ENCODE measurements at regions not wholly inside any gene's neighbourhood (a gene's known extent, or its start where the extent isn't known, plus 50 kb on each side); places are given as distances from the start of the nearest gene placed in this dataset.
"Not testable (repeated sequence)": the region's sequence is repeated elsewhere in the genome, so short reads cannot be mapped to it uniquely, and the experiment has no call there.

- H3K36me3 ChIP-seq (ENCODE audit: insufficient read depth, low read length); H3K4me3 ChIP-seq (ENCODE audit: low read depth, low read length, poor library complexity, severe bottlenecking); H3K79me2 ChIP-seq (ENCODE audit: insufficient read depth, low read depth, low read length); CTCF ChIA-PET (ENCODE audit: unreplicated experiment); H3K9me3 ChIP-seq (ENCODE audit: low read length); H2AFZ ChIP-seq (ENCODE audit: low read length); H4K20me1 ChIP-seq (ENCODE audit: insufficient read depth, low read length); H3K27ac ChIP-seq (ENCODE audit: low read depth, low read length, poor library complexity, severe bottlenecking); H3K9me2 ChIP-seq (ENCODE audit: insufficient read depth, low read length); BruUV-seq (replicated peaks); intact Hi-C loops (cut with micrococcal nuclease; ENCODE audit: unreplicated experiment); H3K4me1 ChIP-seq (ENCODE audit: insufficient read depth, low read length, poor library complexity, severe bottlenecking); POLR2A ChIA-PET; H3K4me2 ChIP-seq (ENCODE audit: low read length); DNase-seq (ENCODE audit: low spot score): not testable (repeated sequence)
Measured at GRCh38 chr2:89766141-89766990, 1074.9 kb downstream of the RPIA start.

GRCh38 chr2:89767058-89767457 is 1075.6 kb downstream of the RPIA start:
- intact Hi-C loops (cut with micrococcal nuclease; ENCODE audit: unreplicated experiment); DNase-seq (ENCODE audit: low spot score); H3K4me1 ChIP-seq (ENCODE audit: insufficient read depth, low read length, poor library complexity, severe bottlenecking); H3K9me3 ChIP-seq (ENCODE audit: low read length); H3K27ac ChIP-seq (ENCODE audit: low read depth, low read length, poor library complexity, severe bottlenecking); H3K36me3 ChIP-seq (ENCODE audit: insufficient read depth, low read length); CTCF ChIA-PET (ENCODE audit: unreplicated experiment); BruUV-seq (replicated peaks); H2AFZ ChIP-seq (ENCODE audit: low read length); H3K4me3 ChIP-seq (ENCODE audit: low read depth, low read length, poor library complexity, severe bottlenecking); H3K9me2 ChIP-seq (ENCODE audit: insufficient read depth, low read length); H3K79me2 ChIP-seq (ENCODE audit: insufficient read depth, low read depth, low read length); POLR2A ChIA-PET; H4K20me1 ChIP-seq (ENCODE audit: insufficient read depth, low read length); H3K4me2 ChIP-seq (ENCODE audit: low read length): not testable (repeated sequence)

GRCh38 chr2:89767572-89768435 is 1076.3 kb downstream of the RPIA start:
- ChIA-PET CTCF (ENCODE audit: unreplicated experiment) (no interaction called here), POLR2A (no interaction called here)
- no TSS peak for BruUV-seq (replicated peaks)
- Histone ChIP-seq H3K4me2 (ENCODE audit: low read length) (no peak overlapping the region), H2AFZ (ENCODE audit: low read length) (no peak overlapping the region), H4K20me1 (ENCODE audit: insufficient read depth, low read length) (no peaks in the 10 kb centered on the region), H3K4me3 (ENCODE audit: low read depth, low read length, poor library complexity, severe bottlenecking) (no peak overlapping the region), H3K4me1 (ENCODE audit: insufficient read depth, low read length, poor library complexity, severe bottlenecking) (no peaks in the 10 kb centered on the region), H3K79me2 (ENCODE audit: insufficient read depth, low read depth, low read length) (no peaks in the 10 kb centered on the region), H3K27ac (ENCODE audit: low read depth, low read length, poor library complexity, severe bottlenecking) (no peak overlapping the region), H3K9me3 (ENCODE audit: low read length) (peaks cover 4% of the 10 kb centered on the region; the same call in 1 of the 2 replicates), H3K9me2 (ENCODE audit: insufficient read depth, low read length) (no peaks in the 10 kb centered on the region), H3K36me3 (ENCODE audit: insufficient read depth, low read length) (no peaks in the 10 kb centered on the region)
- DNase-seq (ENCODE audit: low spot score) = no peak
- TF ChIP-seq EZH2phosphoT487 (IDR thresholded peaks at IDR 0.05; ENCODE audit: borderline replicate concordance, low read depth, low read length) = no peak
- intact Hi-C loops (cut with micrococcal nuclease; ENCODE audit: unreplicated experiment) = no loop called here

- no peaks in the 10 kb centered on the region for H3K9me2 ChIP-seq (ENCODE audit: insufficient read depth, low read length)
- no peaks in the 10 kb centered on the region for H3K79me2 ChIP-seq (ENCODE audit: insufficient read depth, low read depth, low read length)
- no peak overlapping the region for H3K4me2 ChIP-seq (ENCODE audit: low read length)
- no peaks in the 10 kb centered on the region for H3K36me3 ChIP-seq (ENCODE audit: insufficient read depth, low read length)
- H4K20me1 ChIP-seq (ENCODE audit: insufficient read depth, low read length) = no peaks in the 10 kb centered on the region
- no TSS peak for BruUV-seq (replicated peaks)
- CTCF ChIA-PET (ENCODE audit: unreplicated experiment) = no interaction called here
- POLR2A ChIA-PET = no interaction called here
- no peak overlapping the region for H3K27ac ChIP-seq (ENCODE audit: low read depth, low read length, poor library complexity, severe bottlenecking)
- no peak for TF ChIP-seq EZH2phosphoT487 (IDR thresholded peaks at IDR 0.05; ENCODE audit: borderline replicate concordance, low read depth, low read length)
- TF ChIP-seq, protein P1, sequence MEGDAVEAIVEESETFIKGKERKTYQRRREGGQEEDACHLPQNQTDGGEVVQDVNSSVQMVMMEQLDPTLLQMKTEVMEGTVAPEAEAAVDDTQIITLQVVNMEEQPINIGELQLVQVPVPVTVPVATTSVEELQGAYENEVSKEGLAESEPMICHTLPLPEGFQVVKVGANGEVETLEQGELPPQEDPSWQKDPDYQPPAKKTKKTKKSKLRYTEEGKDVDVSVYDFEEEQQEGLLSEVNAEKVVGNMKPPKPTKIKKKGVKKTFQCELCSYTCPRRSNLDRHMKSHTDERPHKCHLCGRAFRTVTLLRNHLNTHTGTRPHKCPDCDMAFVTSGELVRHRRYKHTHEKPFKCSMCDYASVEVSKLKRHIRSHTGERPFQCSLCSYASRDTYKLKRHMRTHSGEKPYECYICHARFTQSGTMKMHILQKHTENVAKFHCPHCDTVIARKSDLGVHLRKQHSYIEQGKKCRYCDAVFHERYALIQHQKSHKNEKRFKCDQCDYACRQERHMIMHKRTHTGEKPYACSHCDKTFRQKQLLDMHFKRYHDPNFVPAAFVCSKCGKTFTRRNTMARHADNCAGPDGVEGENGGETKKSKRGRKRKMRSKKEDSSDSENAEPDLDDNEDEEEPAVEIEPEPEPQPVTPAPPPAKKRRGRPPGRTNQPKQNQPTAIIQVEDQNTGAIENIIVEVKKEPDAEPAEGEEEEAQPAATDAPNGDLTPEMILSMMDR (conservative IDR thresholded peaks at IDR 0.05; ENCODE audit: low read length) = no peak
- peaks cover 83% of the 10 kb centered on the region for H3K9me3 ChIP-seq (ENCODE audit: low read length)
- no peak for DNase-seq (ENCODE audit: low spot score)
- intact Hi-C loops (cut with micrococcal nuclease; ENCODE audit: unreplicated experiment) = loop anchor here (5.0 kb wide), 1 partner anchor 51 kb away; no protein-coding TSS in a partner anchor
- H3K4me3 ChIP-seq (ENCODE audit: low read depth, low read length, poor library complexity, severe bottlenecking) = no peak overlapping the region
- no peaks in the 10 kb centered on the region for H3K4me1 ChIP-seq (ENCODE audit: insufficient read depth, low read length, poor library complexity, severe bottlenecking)
- no peak overlapping the region for H2AFZ ChIP-seq (ENCODE audit: low read length)
Measured at GRCh38 chr2:89775885-89776284, 1084.4 kb downstream of the RPIA start.
